ENCODE measurements at regions not wholly inside any gene's neighbourhood (a gene's known extent, or its start where the extent isn't known, plus 50 kb on each side); places are given as distances from the start of the nearest gene placed in this dataset.

GRCh38 chr18:28476302-28476701, 299.4 kb upstream of the CDH2 start:
- Histone ChIP-seq H3K4me1 (ENCODE audit: control insufficient read depth, insufficient read depth, low read length) (no peaks in the 10 kb centered on the region), H3K36me3 (ENCODE audit: control insufficient read depth, insufficient read depth, low read length) (no peaks in the 10 kb centered on the region), H3K27me3 (ENCODE audit: control insufficient read depth, insufficient read depth, low read length) (no peaks in the 10 kb centered on the region), H3K9me3 (ENCODE audit: control insufficient read depth, insufficient read depth, low read depth, low read length) (no peaks in the 10 kb centered on the region), H3K27ac (ENCODE audit: low read length) (no peak overlapping the region), H3K4me3 (ENCODE audit: low read depth in 2 of 2, low read length in 2 of 2) (no peak overlapping the region)
- in situ Hi-C loops (cut with HindIII; ENCODE audit: low pct_unique_long_range_greater_than_20kb, low sequenced_read_pairs) (no loop called here), intact Hi-C loops (cut with micrococcal nuclease; ENCODE audit: unreplicated experiment) (no loop called here)
- DNase-seq (ENCODE audit: low read depth, low spot score) = no peak
- BruUV-seq (replicated peaks) = no TSS peak
- TF ChIP-seq REST (IDR thresholded peaks at IDR 0.05; ENCODE audit: insufficient read depth in 1 of 2, low read depth in 2 of 2, low read length in 1 of 2) (no peak), POLR2AphosphoS5 (IDR thresholded peaks at IDR 0.05; ENCODE audit: low read depth, low read length) (no peak), TCF7L2 (IDR thresholded peaks at IDR 0.05; ENCODE audit: low read depth, low read length) (no peak), SIN3A (IDR thresholded peaks at IDR 0.05; ENCODE audit: borderline replicate concordance, insufficient read depth, low read depth, low read length) (no peak), CTCF (IDR thresholded peaks at IDR 0.05) (no peak)
- ChIA-PET CTCF (no interaction called here), POLR2A (no interaction called here)
- ATAC-seq = no peak

GRCh38 chr18:28469946-28470345, 293.0 kb upstream of the CDH2 start:
- intact Hi-C loops (cut with micrococcal nuclease; ENCODE audit: unreplicated experiment) = no loop called here
- POLR2A ChIA-PET = no interaction called here
- CTCF ChIA-PET = no interaction called here
- in situ Hi-C loops (cut with HindIII; ENCODE audit: low pct_unique_long_range_greater_than_20kb, low sequenced_read_pairs) = no loop called here
- no peak overlapping the region for H3K4me3 ChIP-seq (ENCODE audit: low read depth in 2 of 2, low read length in 2 of 2)
- no peak for DNase-seq (ENCODE audit: low read depth, low spot score)
- H3K36me3 ChIP-seq (ENCODE audit: control insufficient read depth, insufficient read depth, low read length) = no peaks in the 10 kb centered on the region
- no peak for TF ChIP-seq POLR2AphosphoS5 (IDR thresholded peaks at IDR 0.05; ENCODE audit: low read depth, low read length)
- TF ChIP-seq CTCF (IDR thresholded peaks at IDR 0.05) = no peak
- TF ChIP-seq REST (IDR thresholded peaks at IDR 0.05; ENCODE audit: insufficient read depth in 1 of 2, low read depth in 2 of 2, low read length in 1 of 2) = no peak
- TF ChIP-seq SIN3A (IDR thresholded peaks at IDR 0.05; ENCODE audit: borderline replicate concordance, insufficient read depth, low read depth, low read length) = no peak
- no peak for TF ChIP-seq TCF7L2 (IDR thresholded peaks at IDR 0.05; ENCODE audit: low read depth, low read length)
- no peaks in the 10 kb centered on the region for H3K9me3 ChIP-seq (ENCODE audit: control insufficient read depth, insufficient read depth, low read depth, low read length)
- H3K27me3 ChIP-seq (ENCODE audit: control insufficient read depth, insufficient read depth, low read length) = no peaks in the 10 kb centered on the region
- no TSS peak for BruUV-seq (replicated peaks)
- ATAC-seq = no peak
- H3K4me1 ChIP-seq (ENCODE audit: control insufficient read depth, insufficient read depth, low read length) = no peaks in the 10 kb centered on the region
- H3K27ac ChIP-seq (ENCODE audit: low read length) = no peak overlapping the region

Measured in Panc1 (cell line).